ENCODE measurements at regions not wholly inside any gene's neighbourhood (a gene's known extent, or its start where the extent isn't known, plus 50 kb on each side); places are given as distances from the start of the nearest gene placed in this dataset.
"Not testable (repeated sequence)": the region's sequence is repeated elsewhere in the genome, so short reads cannot be mapped to it uniquely, and the experiment has no call there.

DNA sequence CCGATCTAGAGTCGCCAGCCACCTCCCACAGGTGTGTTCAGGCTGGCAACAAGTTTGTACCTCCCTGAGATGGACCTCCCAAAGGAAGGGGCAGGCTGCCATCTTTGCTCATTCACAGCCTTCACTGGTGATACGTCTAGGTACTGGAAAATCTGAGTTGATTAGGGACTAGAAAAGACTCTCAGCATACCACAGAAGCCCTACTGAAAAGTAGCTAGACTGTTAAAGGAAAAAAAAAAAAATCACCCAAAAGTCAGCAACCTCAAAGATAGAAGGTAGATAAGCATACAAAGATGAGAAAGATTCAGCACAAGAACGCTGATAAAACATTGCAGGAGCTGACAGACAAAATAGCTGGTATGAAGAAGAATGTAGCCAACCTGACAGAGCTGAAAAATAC lies 128.6 kb upstream of the WDR75 start:
- Mint-ChIP-seq H3K9me3 (ENCODE audit: insufficient read depth) (no peaks in the 10 kb centered on the region), H3K27me3 (no peaks in the 10 kb centered on the region), H3K4me1 (no peaks in the 10 kb centered on the region), H3K27ac (no peak overlapping the region), H3K4me3 (no peak overlapping the region)
- Histone ChIP-seq H3K4me2 (replicated peaks; ENCODE audit: low read depth, low read length, poor library complexity, severe bottlenecking) (no peak overlapping the region), H3K27ac (ENCODE audit: low read length in 2 of 2) (no peak overlapping the region), H3K9ac (ENCODE audit: low read length) (no peak overlapping the region), H3K4me1 (ENCODE audit: control insufficient read depth in 2 of 2, insufficient read depth in 2 of 2, low read length in 2 of 2) (no peaks in the 10 kb centered on the region), H3K36me3 (replicated peaks in 1 of 2; ENCODE audit: control extremely low read depth in 1 of 2, control insufficient read depth in 1 of 2, extremely low read depth in 1 of 2, insufficient read depth in 2 of 2, low read length in 1 of 2) (no peaks in the 10 kb centered on the region), H2AFZ (ENCODE audit: insufficient read depth, low read depth, low read length, poor library complexity, severe bottlenecking) (no peak overlapping the region), H3K9me3 (ENCODE audit: control extremely low read depth in 1 of 3, control insufficient read depth in 2 of 3, insufficient read depth in 1 of 3, low read length in 2 of 3) (peaks cover 0 to 3% (median 0%) of the 10 kb centered on the region in 3 donors), H3K79me2 (ENCODE audit: control insufficient read depth, insufficient read depth, low read length) (no peaks in the 10 kb centered on the region), H3K27me3 (replicated peaks in 1 of 4; ENCODE audit: control extremely low read depth in 1 of 4, control insufficient read depth in 3 of 4, insufficient read depth in 4 of 4, low read length in 3 of 4) (no peaks in the 10 kb centered on the region), H4K20me1 (ENCODE audit: control insufficient read depth, insufficient read depth, low read length, poor library complexity, severe bottlenecking) (no peaks in the 10 kb centered on the region), H3K4me3 (ENCODE audit: control extremely low read depth in 1 of 5, extremely low read depth in 1 of 5, insufficient read depth in 1 of 5, low read depth in 2 of 5, low read length in 4 of 5) (no peak overlapping the region)
- ATAC-seq (ENCODE audit: low read depth) (no peak), DNase-seq (no peak)
- ChIA-PET CTCF (no interaction called here), POLR2A (no interaction called here)
- 84% methylated on average over 2 of the region's 4 CpGs for WGBS (ENCODE audit: insufficient coverage)
- TF ChIP-seq, protein P1, sequence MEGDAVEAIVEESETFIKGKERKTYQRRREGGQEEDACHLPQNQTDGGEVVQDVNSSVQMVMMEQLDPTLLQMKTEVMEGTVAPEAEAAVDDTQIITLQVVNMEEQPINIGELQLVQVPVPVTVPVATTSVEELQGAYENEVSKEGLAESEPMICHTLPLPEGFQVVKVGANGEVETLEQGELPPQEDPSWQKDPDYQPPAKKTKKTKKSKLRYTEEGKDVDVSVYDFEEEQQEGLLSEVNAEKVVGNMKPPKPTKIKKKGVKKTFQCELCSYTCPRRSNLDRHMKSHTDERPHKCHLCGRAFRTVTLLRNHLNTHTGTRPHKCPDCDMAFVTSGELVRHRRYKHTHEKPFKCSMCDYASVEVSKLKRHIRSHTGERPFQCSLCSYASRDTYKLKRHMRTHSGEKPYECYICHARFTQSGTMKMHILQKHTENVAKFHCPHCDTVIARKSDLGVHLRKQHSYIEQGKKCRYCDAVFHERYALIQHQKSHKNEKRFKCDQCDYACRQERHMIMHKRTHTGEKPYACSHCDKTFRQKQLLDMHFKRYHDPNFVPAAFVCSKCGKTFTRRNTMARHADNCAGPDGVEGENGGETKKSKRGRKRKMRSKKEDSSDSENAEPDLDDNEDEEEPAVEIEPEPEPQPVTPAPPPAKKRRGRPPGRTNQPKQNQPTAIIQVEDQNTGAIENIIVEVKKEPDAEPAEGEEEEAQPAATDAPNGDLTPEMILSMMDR (IDR thresholded peaks at IDR 0.05): no peak
- no peak for TF ChIP-seq EZH2 (IDR thresholded peaks at IDR 0.05; ENCODE audit: borderline replicate concordance, insufficient read depth, low read depth, low read length, poor library complexity, severe bottlenecking)
- intact Hi-C loops (cut with micrococcal nuclease): no loop called here

DNA sequence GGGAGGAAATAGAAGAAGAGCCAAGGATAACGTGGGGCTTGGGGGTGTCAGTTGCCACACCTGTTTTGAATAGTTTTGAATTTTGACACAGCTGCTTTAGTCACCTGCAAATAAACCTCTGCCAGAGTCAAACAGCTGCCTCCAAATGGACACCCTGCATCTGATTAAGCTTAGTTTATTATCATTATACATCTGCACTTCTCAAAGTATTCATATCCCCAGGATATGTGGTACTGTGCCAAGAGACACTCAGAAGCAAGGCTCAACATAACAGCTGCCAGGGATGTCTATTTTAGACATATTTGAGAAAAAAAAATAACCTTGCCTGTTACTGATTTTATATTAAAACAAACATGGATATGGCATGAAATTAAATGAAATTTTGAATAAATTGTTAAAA lies 122.5 kb upstream of the WDR75 start:
- WGBS (ENCODE audit: insufficient coverage): no CpG with 5 or more reads among the region's 1 CpG
- no peaks in the 10 kb centered on the region for H3K36me3 ChIP-seq (replicated peaks in 1 of 2; ENCODE audit: control extremely low read depth in 1 of 2, control insufficient read depth in 1 of 2, extremely low read depth in 1 of 2, insufficient read depth in 2 of 2, low read length in 1 of 2)
- H3K27ac ChIP-seq (ENCODE audit: low read length in 2 of 2): no peak overlapping the region
- no peaks in the 10 kb centered on the region for H3K27me3 ChIP-seq (replicated peaks in 1 of 4; ENCODE audit: control extremely low read depth in 1 of 4, control insufficient read depth in 3 of 4, insufficient read depth in 4 of 4, low read length in 3 of 4)
- DNase-seq (no peak), ATAC-seq (ENCODE audit: low read depth) (no peak)
- H3K9ac ChIP-seq (ENCODE audit: low read length): no peak overlapping the region
- no peaks in the 10 kb centered on the region for H3K4me1 ChIP-seq (ENCODE audit: control insufficient read depth in 2 of 2, insufficient read depth in 2 of 2, low read length in 2 of 2)
- no peak overlapping the region for H3K4me3 Mint-ChIP-seq
- intact Hi-C loops (cut with micrococcal nuclease): no loop called here
- H4K20me1 ChIP-seq (ENCODE audit: control insufficient read depth, insufficient read depth, low read length, poor library complexity, severe bottlenecking): no peaks in the 10 kb centered on the region
- H3K27ac Mint-ChIP-seq: no peak overlapping the region
- peaks cover 0 to 7% (median 0%) of the 10 kb centered on the region in 3 donors for H3K9me3 ChIP-seq (ENCODE audit: control extremely low read depth in 1 of 3, control insufficient read depth in 2 of 3, insufficient read depth in 1 of 3, low read length in 2 of 3)
- no peaks in the 10 kb centered on the region for H3K9me3 Mint-ChIP-seq (ENCODE audit: insufficient read depth)
- H3K27me3 Mint-ChIP-seq: no peaks in the 10 kb centered on the region
- H3K4me3 ChIP-seq (ENCODE audit: control extremely low read depth in 1 of 5, extremely low read depth in 1 of 5, insufficient read depth in 1 of 5, low read depth in 2 of 5, low read length in 4 of 5): no peak overlapping the region
- ChIA-PET CTCF (interaction anchor here (0.6 kb wide), 1 partner anchor 11 kb away, joined by 3 read pairs; no protein-coding TSS in a partner anchor), POLR2A (no interaction called here)
- H3K4me1 Mint-ChIP-seq: no peaks in the 10 kb centered on the region
- TF ChIP-seq, protein P1 (IDR thresholded peaks at IDR 0.05): no peak
- TF ChIP-seq EZH2 (IDR thresholded peaks at IDR 0.05; ENCODE audit: borderline replicate concordance, insufficient read depth, low read depth, low read length, poor library complexity, severe bottlenecking): no peak
- H3K4me2 ChIP-seq (replicated peaks; ENCODE audit: low read depth, low read length, poor library complexity, severe bottlenecking): no peak overlapping the region
- H3K79me2 ChIP-seq (ENCODE audit: control insufficient read depth, insufficient read depth, low read length): no peaks in the 10 kb centered on the region
- H2AFZ ChIP-seq (ENCODE audit: insufficient read depth, low read depth, low read length, poor library complexity, severe bottlenecking): no peak overlapping the region

DNA sequence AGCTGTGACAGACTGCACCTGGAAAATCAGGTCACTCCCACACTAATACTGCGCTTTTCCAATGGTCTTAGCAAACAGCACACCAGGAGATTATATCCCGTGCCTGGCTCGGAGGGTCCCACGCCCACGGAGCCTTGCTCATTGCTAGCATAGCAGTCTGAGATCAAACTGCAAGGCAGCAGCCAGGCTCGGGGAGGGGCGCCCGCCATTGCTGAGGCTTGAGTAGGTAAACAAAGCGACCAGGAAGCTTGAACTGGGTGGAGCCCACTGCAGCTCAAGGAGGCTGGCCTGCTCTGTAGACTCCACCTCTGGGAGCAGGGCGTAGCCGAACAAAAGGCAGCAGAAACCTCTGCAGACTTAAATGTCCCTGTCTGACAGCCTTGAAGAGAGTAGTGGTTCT lies 121.8 kb upstream of the WDR75 start:
- H3K27me3 Mint-ChIP-seq; H3K79me2 ChIP-seq (ENCODE audit: control insufficient read depth, insufficient read depth, low read length); H2AFZ ChIP-seq (ENCODE audit: insufficient read depth, low read depth, low read length, poor library complexity, severe bottlenecking); H3K4me3 Mint-ChIP-seq; H3K4me1 ChIP-seq (ENCODE audit: control insufficient read depth in 2 of 2, insufficient read depth in 2 of 2, low read length in 2 of 2); H3K9me3 Mint-ChIP-seq (ENCODE audit: insufficient read depth); H3K27ac Mint-ChIP-seq; H3K9me3 ChIP-seq (ENCODE audit: control extremely low read depth in 1 of 3, control insufficient read depth in 2 of 3, insufficient read depth in 1 of 3, low read length in 2 of 3); H3K36me3 ChIP-seq (replicated peaks in 1 of 2; ENCODE audit: control extremely low read depth in 1 of 2, control insufficient read depth in 1 of 2, extremely low read depth in 1 of 2, insufficient read depth in 2 of 2, low read length in 1 of 2); H3K27ac ChIP-seq (ENCODE audit: low read length in 2 of 2); H3K9ac ChIP-seq (ENCODE audit: low read length); DNase-seq; H3K4me3 ChIP-seq (ENCODE audit: control extremely low read depth in 1 of 5, extremely low read depth in 1 of 5, insufficient read depth in 1 of 5, low read depth in 2 of 5, low read length in 4 of 5); H3K4me2 ChIP-seq (replicated peaks; ENCODE audit: low read depth, low read length, poor library complexity, severe bottlenecking); CTCF ChIA-PET; H3K4me1 Mint-ChIP-seq; H4K20me1 ChIP-seq (ENCODE audit: control insufficient read depth, insufficient read depth, low read length, poor library complexity, severe bottlenecking); H3K27me3 ChIP-seq (replicated peaks in 1 of 4; ENCODE audit: control extremely low read depth in 1 of 4, control insufficient read depth in 3 of 4, insufficient read depth in 4 of 4, low read length in 3 of 4); ATAC-seq (ENCODE audit: low read depth); POLR2A ChIA-PET; intact Hi-C loops (cut with micrococcal nuclease): not testable (repeated sequence)
- 86% methylated on average over 11 of the region's 11 CpGs for WGBS (ENCODE audit: insufficient coverage)
